CD4-positive, alpha-beta T cell treated with Interleukin-6 for 4 hours (primary cell): ENCODE measurements at regions not wholly inside any gene's neighbourhood (a gene's known extent, or its start where the extent isn't known, plus 50 kb on each side); places are given as distances from the start of the nearest gene placed in this dataset.
"Not testable (repeated sequence)": the region's sequence is repeated elsewhere in the genome, so short reads cannot be mapped to it uniquely, and the experiment has no call there.

Experiments used
- DNase-seq: peaks from one replicate; pipeline ENCODE4 v3.0.0-alpha.2; 2020; ENCODE audit warnings: mixed read lengths

DNA sequence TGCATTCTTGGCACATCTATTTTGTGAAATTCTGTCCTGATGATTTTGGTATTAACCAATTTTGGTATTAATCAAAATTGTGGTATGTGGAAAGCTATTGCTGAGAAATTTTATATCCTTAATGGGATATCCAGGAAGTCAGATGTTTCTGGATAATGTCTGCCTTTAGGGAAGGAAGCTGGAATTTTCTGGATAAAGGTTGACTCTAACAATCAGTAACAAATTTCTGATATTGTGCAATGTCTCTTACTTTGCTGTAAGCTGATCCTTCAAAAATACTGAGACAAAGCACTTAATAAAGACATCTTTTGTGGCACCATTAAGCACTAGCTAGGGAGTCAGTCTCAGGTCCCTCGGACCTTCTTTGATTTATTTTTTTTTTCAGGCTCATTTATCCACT, 100.8 kb upstream of the UGP2 start:
- no peak for DNase-seq

GRCh38 chr2:63741884-63742579, 99.7 kb upstream of the UGP2 start:
- DNase-seq = no peak

GRCh38 chr2:63742580-63742976, 99.1 kb upstream of the UGP2 start:
- no peak for DNase-seq

DNA sequence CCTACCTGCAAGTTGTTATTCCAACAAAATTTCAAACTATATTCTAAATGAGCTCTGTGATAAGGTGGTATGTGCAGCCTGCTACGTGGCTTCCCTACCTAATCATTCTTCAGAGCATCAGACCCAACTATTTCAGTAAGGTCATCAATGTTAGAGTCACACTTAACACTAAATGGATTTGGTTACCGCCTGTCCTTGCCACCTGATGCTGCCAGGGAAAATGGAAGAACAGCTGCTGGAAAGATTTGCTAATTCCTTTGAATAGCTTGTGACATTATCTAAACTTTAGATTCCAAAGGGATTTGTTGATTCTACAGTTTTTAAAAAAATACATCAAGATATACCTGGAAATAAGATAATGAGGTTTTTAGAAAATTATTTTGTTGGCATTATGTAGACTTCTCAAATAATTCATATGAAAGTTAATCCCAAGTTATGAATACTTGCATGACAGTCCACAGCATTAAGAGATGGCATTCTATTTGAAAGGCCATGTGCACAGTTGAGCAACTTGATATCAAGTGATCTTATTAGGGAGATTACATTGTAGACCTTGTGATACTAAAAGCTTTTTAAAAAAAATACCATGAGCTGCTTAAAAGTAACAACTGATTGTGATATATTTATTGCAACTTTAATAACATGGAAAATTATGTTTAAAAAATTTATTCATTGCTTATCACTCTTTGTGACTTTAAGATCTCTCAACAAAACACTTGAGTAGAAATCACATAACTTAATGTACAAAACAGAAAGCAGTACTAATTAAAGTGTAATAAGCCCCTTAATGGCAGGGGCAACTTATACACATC, 98.3 kb upstream of the UGP2 start:
- no peak for DNase-seq

- DNase-seq = no peak
Observed at GRCh38 chr2:63743982-63744966, 97.4 kb upstream of the UGP2 start.

- DNase-seq = not testable (repeated sequence)
Observed at GRCh38 chr2:63746548-63746947, 95.1 kb upstream of the UGP2 start.

DNA sequence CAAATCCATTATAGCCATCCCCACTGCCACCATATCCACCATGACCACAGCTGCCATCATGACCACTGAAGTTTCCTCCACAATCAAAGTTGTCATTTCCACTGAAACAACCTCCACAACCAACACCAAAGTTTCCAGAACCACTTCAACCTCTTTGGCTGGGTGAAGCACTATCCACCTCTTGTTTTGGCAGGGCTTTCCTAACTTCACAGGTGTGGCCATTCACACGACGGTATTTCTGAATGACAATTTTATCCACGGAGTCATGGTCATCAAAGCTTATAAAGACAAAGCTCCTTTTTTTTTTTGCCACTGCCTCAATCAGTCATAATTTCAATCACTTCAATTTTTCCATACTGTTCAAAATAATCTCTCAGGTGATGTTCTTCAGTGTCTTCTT, 89.8 kb upstream of the UGP2 start:
- no peak for DNase-seq

GRCh38 chr2:63755216-63755615, 86.5 kb upstream of the UGP2 start:
- DNase-seq = no peak

DNA sequence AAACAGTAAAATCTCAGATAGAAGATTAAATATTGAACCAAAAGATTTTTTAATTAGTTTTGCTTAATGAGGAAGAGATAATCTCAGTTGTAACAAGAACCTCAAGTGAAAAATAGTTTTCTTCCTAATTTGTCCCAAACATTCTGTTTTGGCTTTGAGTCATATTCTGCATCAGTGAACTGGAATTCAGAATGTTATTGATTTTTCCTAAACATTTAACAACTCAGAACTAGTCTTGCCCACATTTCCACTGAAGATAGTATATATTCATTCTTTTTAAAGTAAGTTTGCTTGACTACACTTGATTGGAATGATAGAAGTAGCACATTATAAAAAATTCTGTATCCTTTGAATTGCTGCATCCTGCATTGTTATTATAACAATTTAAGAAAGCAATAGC, 85.7 kb upstream of the UGP2 start:
- DNase-seq = no peak

GRCh38 chr2:63763391-63763941, 78.2 kb upstream of the UGP2 start:
- DNase-seq = no peak

- DNase-seq = no peak
Observed at GRCh38 chr2:63764630-63765029, 77.1 kb upstream of the UGP2 start.

GRCh38 chr2:63765117-63765516, 76.6 kb upstream of the UGP2 start:
- no peak for DNase-seq

- DNase-seq = no peak
Observed at GRCh38 chr2:63767307-63767706, 74.4 kb upstream of the UGP2 start.

- DNase-seq = no peak
Observed at GRCh38 chr2:63768051-63768450, 73.6 kb upstream of the UGP2 start.

DNA sequence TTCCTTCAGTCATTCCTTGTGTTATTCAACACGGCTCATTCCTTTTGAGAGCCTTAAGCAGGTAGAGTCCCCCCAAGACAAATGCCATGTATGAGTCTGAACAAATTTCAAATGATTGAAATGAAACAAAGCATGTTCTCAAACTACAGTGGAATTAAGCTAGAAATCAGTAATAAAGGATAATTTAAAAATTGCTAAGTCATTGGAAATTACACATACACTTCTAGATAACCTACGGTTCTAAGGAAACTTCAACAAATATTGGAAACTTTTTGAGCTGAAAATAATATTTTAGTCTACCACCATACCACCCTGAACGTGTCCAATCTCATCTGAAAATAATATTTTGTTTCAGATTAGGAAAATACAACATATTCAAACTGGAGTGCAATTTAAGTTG, 71.8 kb upstream of the UGP2 start:
- no peak for DNase-seq

- no peak for DNase-seq
Observed at GRCh38 chr2:63772061-63772460, 69.6 kb upstream of the UGP2 start.

- no peak for DNase-seq
Observed at GRCh38 chr2:63775191-63775590, 66.5 kb upstream of the UGP2 start.

DNA sequence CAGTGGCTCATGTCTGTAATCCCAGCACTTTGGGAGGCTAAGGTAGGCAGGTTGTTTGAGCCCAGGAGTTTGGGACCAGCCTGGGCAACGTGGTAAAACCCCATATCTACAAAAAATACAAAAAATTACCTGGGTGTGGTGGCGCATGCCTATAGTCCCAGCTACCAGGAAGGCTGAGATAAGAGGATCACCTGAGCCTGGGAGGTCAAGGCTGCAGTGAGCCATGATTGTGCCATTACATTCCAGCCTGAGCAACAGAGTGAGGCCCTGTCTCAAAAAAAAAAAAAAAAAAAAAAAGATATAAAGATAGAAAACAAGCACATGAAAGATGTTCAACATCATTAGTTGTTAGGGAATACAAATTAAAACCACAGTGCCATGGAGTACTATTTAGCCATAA, 65.3 kb upstream of the UGP2 start:
- DNase-seq = no peak

DNA sequence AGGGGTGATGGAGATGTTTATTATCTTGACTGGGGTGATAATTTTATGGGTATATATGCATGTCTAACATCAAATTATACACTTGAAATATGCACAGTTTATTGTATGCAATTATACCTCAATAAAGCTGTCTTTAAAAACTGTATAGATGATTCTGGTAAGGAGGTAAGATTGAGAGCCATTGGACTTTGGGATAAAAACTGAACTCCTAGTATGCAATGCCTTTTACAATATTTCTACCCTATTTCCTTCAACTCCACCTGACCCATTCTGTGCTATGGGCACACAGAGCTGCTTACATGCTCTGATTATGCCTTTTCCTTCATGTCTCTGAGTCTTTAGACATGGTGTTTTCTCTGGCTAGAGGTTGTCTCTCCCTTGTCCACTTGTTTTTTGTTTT, 63.9 kb upstream of the UGP2 start:
- no peak for DNase-seq

- no peak for DNase-seq
Observed at GRCh38 chr2:63778391-63778790, 63.3 kb upstream of the UGP2 start.

DNA sequence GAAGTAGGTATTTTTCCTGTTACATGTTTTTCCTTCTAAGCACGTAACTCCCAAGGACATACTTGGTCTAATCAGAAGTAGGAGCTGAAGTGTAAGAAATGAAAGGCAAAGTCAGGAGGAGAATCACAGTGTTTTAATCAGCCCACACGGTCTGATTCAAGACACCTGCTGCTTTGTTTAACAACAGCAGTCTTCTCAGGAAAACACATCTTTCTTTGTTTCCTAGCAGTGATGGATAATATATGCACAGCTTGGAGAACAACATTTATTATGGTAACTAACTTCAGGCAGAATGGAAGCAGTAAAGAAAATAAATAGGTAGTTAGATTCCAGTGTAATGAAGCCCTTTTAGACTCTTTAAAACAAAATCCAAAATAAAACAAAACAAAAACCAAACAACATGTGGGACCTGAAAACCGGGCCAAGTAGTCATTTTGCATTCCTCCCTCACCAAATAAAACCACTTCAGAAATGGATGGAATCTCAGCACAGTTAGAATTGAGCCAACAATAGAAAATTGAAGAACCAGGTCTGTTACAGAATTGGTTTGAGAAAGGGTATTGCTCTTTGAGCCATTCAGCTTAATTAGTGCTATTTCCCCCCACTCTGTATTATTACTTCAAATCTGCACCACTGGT, 61.1 kb upstream of the UGP2 start:
- no peak for DNase-seq

GRCh38 chr2:63784461-63784860, 57.2 kb upstream of the UGP2 start:
- DNase-seq = no peak

GRCh38 chr2:63785096-63785495, 56.6 kb upstream of the UGP2 start:
- no peak for DNase-seq
